ENCODE measurements at regions not wholly inside any gene's neighbourhood (a gene's known extent, or its start where the extent isn't known, plus 50 kb on each side); places are given as distances from the start of the nearest gene placed in this dataset.

- Mint-ChIP-seq H3K4me1 (peaks cover 34% of the 10 kb centered on the region), H3K36me3 (ENCODE audit: low read depth) (no peaks in the 10 kb centered on the region), H3K27me3 (no peaks in the 10 kb centered on the region), H3K4me3 (no peak overlapping the region), H3K9me3 (no peaks in the 10 kb centered on the region), H3K27ac (no peak overlapping the region)
- intact Hi-C loops (cut with micrococcal nuclease) = no loop called here
- ChIA-PET CTCF (no interaction called here), POLR2A (no interaction called here)
- DNase-seq (no peak), ATAC-seq (ENCODE audit: low read depth) (no peak)
- TF ChIP-seq CTCF (IDR thresholded peaks at IDR 0.05) = no peak
Measured at GRCh38 chr17:68178831-68179230, 69.0 kb upstream of the AMZ2 start.

GRCh38 chr17:68179236-68179925, 68.5 kb upstream of the AMZ2 start:
- Mint-ChIP-seq H3K27ac (no peak overlapping the region), H3K27me3 (no peaks in the 10 kb centered on the region), H3K9me3 (no peaks in the 10 kb centered on the region), H3K36me3 (ENCODE audit: low read depth) (no peaks in the 10 kb centered on the region), H3K4me3 (no peak overlapping the region), H3K4me1 (peaks cover 39% of the 10 kb centered on the region)
- intact Hi-C loops (cut with micrococcal nuclease) = no loop called here
- DNase-seq (no peak), ATAC-seq (ENCODE audit: low read depth) (no peak)
- CTCF ChIA-PET = no interaction called here
- POLR2A ChIA-PET = interaction anchor here (6.7 to 9.3 kb wide), 2 partner anchors 19 to 69 kb away, joined by 85 to 192 read pairs; partner anchors contain the start of gene AMZ2
- TF ChIP-seq CTCF (IDR thresholded peaks at IDR 0.05) = no peak

GRCh38 chr17:68179926-68180285, 67.9 kb upstream of the AMZ2 start:
- no peaks in the 10 kb centered on the region for H3K27me3 Mint-ChIP-seq
- no peak for ATAC-seq (ENCODE audit: low read depth)
- no peak for TF ChIP-seq CTCF (IDR thresholded peaks at IDR 0.05)
- CTCF ChIA-PET = interaction anchor here (1.2 to 8.7 kb wide), 3 partner anchors 19 to 219 kb away, joined by 3 to 96 read pairs (median 6); no protein-coding TSS in a partner anchor
- H3K4me3 Mint-ChIP-seq = no peak overlapping the region
- H3K9me3 Mint-ChIP-seq = no peaks in the 10 kb centered on the region
- DNase-seq = no peak
- H3K4me1 Mint-ChIP-seq = peaks cover 44% of the 10 kb centered on the region
- POLR2A ChIA-PET = interaction anchor here (0.6 to 9.3 kb wide), 8 partner anchors 18 to 278 kb away, joined by 4 to 192 read pairs (median 26); partner anchors contain the start of genes AMZ2, ARSG, SLC16A6 and WIPI1
- intact Hi-C loops (cut with micrococcal nuclease) = loop anchor here (1.0 kb wide), 1 partner anchor 111 kb away; the partner anchor contains the start of genes ARSG and SLC16A6
- no peak overlapping the region for H3K27ac Mint-ChIP-seq
- no peaks in the 10 kb centered on the region for H3K36me3 Mint-ChIP-seq (ENCODE audit: low read depth)

GRCh38 chr17:68182011-68182306, 65.9 kb upstream of the AMZ2 start:
- intact Hi-C loops (cut with micrococcal nuclease) = loop anchor here (1.0 kb wide), 1 partner anchor 10 kb away; no protein-coding TSS in a partner anchor
- ATAC-seq (ENCODE audit: low read depth) (peak; percentile 26), DNase-seq (no peak)
- H3K36me3 Mint-ChIP-seq (ENCODE audit: low read depth) = no peaks in the 10 kb centered on the region
- no peaks in the 10 kb centered on the region for H3K27me3 Mint-ChIP-seq
- CTCF ChIA-PET = interaction anchor here (2.5 to 8.7 kb wide), 3 partner anchors 9 to 23 kb away, joined by 6 to 96 read pairs (median 33); no protein-coding TSS in a partner anchor
- TF ChIP-seq CTCF (IDR thresholded peaks at IDR 0.05) = no peak
- H3K9me3 Mint-ChIP-seq = no peaks in the 10 kb centered on the region
- peaks cover 64% of the 10 kb centered on the region for H3K4me1 Mint-ChIP-seq
- peak overlapping the region; percentile 91 for H3K27ac Mint-ChIP-seq
- POLR2A ChIA-PET = interaction anchor here (0.6 to 9.3 kb wide), 15 partner anchors 9 to 283 kb away, joined by 3 to 192 read pairs (median 12); partner anchors contain the start of genes AMZ2, ARSG, SLC16A6 and WIPI1
- peak overlapping the region; percentile 85 for H3K4me3 Mint-ChIP-seq

GRCh38 chr17:68182940-68183551, 64.8 kb upstream of the AMZ2 start:
- ChIA-PET POLR2A (interaction anchor here (0.7 to 9.3 kb wide), 12 partner anchors 10 to 358 kb away, joined by 3 to 192 read pairs (median 19); partner anchors contain the start of genes AMZ2, ARSG, SLC16A6 and WIPI1), CTCF (interaction anchor here (1.0 to 8.7 kb wide), 4 partner anchors 10 to 216 kb away, joined by 3 to 96 read pairs (median 18); no protein-coding TSS in a partner anchor)
- Mint-ChIP-seq H3K27me3 (no peaks in the 10 kb centered on the region), H3K4me3 (peak overlapping the region; percentile 85), H3K9me3 (no peaks in the 10 kb centered on the region), H3K36me3 (ENCODE audit: low read depth) (peaks cover 2% of the 10 kb centered on the region), H3K27ac (peak overlapping the region; percentile 91), H3K4me1 (peaks cover 64% of the 10 kb centered on the region)
- peak; percentile 40 for DNase-seq
- intact Hi-C loops (cut with micrococcal nuclease) = loop anchor here (1.0 kb wide), 1 partner anchor 11 kb away; no protein-coding TSS in a partner anchor
- peak; percentile 47 for ATAC-seq (ENCODE audit: low read depth)
- no peak for TF ChIP-seq CTCF (IDR thresholded peaks at IDR 0.05)

All from activated B cell treated with CpG ODN at 0.5 μM for 24 hours (primary cell).